GM19328 (cell line): ENCODE measurements at regions not wholly inside any gene's neighbourhood (a gene's known extent, or its start where the extent isn't known, plus 50 kb on each side); places are given as distances from the start of the nearest gene placed in this dataset.

Experiments
- ATAC-seq: cut with Tn5 transposase; IDR thresholded peaks from one replicate; pipeline ENCODE4 v1.9.1; 2021; ENCODE audit warnings: mild to moderate bottlenecking, moderate library complexity; ENCODE audit not compliant: unreplicated experiment

DNA sequence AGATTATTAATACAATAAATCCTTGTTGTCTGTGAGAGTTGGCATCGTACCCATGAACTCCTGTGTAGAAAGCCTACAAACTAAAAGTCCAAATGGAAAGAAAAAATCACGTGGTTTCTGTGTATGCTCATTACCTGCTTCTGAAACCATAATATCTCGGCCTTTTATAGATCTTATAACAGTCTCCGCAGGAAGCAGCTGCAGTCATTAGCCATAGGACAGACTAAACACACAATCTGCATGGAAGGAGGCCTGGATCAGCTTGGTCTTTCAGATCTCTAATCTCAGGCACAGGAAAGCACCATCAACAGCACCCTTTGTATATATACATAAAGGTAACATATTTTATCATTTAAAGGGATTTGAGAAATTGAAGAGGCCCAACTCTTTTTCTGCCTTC is 508.9 kb upstream of the TCF4 start:
- no peak for ATAC-seq

DNA sequence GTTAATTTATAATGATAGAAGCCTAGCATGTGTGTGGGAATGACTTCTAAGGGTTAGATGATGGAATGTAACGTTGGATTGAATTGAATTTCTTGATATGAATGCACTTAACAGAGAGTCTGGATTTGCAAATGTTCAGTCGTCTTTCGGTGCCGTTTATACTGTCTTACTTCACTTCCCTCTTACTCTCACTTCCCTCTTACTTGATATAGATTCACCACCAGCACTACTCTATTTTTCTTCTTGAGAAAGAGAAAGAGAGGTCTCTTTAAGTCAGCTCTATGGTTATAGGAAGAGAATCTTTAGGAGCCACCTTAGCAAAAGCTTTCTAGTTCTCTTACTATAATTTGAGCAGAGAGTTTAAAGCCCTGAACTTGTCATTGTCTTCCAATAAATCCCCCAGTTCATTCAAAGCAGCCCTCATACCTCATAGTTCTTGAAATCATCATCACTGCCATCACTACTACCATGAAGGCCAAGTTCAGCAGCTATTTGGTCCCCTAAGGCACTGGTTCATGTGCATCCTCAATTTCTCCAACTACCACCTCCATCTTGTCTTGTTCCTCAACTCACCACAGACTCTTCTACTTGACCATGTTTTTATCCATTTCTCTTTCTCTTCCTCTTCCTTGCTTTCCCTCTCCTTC is 501.7 kb upstream of the TCF4 start:
- ATAC-seq, result no peak

GRCh38 chr18:56086786-56087185 is 498.8 kb upstream of the TCF4 start:
- no peak for ATAC-seq

- ATAC-seq, result no peak
These were observed 498.2 kb upstream of the TCF4 start for GRCh38 chr18:56086176-56086575.

- ATAC-seq, result no peak
These were observed 497.6 kb upstream of the TCF4 start for GRCh38 chr18:56085551-56085950.

- ATAC-seq, result no peak
These were observed 495.7 kb upstream of the TCF4 start for GRCh38 chr18:56083523-56084287.

DNA sequence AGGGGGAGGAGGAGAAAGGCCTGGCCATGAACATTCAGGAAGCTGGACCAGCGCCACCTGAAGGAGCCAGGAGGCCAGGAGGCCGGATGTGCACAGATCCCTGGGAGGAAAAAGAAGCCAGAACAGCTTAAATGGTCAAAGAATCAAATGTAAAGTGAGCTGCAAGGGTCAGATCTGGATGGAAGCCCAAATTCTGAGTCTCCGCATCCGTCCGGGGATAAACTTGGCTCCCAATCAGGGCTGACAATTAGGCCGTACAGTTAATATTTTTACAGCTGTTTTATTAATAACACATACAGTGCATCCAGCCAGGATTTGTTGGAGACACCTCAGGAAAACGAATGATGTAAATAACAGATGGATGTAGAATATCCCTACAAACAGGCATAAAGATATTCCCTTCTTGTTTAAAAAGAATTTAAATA is 495.1 kb upstream of the TCF4 start:
- no peak for ATAC-seq

GRCh38 chr18:56076723-56077122 is 488.7 kb upstream of the TCF4 start:
- ATAC-seq, result no peak

GRCh38 chr18:56068701-56069100 is 480.7 kb upstream of the TCF4 start:
- no peak for ATAC-seq

GRCh38 chr18:56067969-56068671 is 480.1 kb upstream of the TCF4 start:
- ATAC-seq, result no peak

DNA sequence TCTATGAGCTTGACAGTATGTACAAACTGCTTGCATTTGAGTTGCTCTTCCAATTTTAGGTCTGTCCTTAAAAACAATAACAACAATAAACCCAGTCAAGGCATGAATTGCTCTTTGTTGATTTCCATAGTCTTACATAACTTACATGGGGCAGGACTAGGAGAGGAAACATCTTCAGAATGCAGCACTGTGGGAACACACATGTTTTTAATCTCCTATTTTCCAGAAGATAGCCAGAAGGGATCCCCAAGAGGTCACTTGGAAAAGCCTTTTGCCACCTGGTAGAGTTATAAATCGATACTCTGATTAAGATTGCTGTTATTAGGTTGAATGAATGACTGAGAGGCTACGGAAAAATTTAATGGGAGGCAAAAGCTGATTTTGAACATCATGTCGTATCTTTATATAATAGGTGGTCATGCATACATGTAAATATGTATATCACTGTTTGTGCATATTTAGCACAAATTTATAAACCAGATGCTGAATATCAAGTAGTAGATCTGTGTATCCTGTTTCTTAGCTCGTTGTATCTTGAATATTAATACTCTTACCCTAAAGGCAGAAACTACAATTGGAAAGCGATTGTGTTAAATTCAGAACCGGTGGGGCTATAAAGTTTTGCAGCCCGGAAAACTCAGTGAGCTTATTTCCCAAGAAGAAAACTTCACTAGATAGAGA is 479.4 kb upstream of the TCF4 start:
- ATAC-seq, result no peak

GRCh38 chr18:56066524-56067213 is 478.7 kb upstream of the TCF4 start:
- no peak for ATAC-seq

- no peak for ATAC-seq
These were observed 477.1 kb upstream of the TCF4 start for GRCh38 chr18:56065086-56065485.

- no peak for ATAC-seq
These were observed 474.9 kb upstream of the TCF4 start for GRCh38 chr18:56062931-56063330.

DNA sequence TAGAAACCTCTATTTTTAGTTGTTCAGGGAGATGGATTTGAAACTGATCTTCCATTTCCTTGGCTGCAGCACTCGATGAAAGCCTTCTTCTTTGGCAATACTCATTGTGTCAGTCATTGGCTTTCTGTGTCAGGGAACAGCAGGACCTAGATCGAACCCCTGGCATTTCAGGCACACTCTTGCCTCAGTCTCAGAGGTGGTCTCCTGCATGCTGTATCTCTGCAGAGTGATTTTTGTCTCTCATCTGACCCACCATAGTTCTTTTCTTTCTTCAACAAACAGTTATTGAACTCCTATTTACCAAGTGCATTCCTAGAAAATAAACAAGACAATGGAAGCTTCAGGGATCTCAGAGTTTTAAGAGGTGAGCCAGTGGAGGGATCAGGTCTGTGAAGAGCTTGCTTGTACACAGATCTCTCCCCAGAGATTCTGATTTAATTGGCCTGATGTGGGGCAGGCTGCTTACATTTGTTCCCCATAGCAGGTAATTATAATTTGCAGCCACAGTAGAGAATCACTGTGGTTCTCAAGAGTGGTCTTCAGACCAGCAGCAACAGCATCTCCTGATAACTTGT is 473.1 kb upstream of the TCF4 start:
- ATAC-seq, result no peak

DNA sequence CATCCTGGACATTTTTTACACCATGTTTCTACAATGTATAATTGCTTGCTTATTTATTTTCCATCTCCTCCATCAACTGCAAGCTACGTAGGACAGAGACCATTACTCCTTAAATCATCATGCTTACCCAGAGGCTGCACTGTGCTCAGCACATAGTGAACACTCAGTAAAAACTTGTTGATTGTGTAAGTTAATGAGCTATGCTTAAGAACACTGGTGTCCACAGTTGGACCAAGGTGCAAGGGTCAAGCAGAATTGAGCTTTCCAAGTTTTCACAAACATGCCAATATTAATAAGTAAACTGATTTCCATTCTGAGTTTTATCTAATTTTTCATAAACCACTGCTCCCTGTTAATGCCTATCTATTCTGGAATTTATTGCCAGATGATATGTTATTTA is 464.2 kb upstream of the TCF4 start:
- ATAC-seq, result no peak

- no peak for ATAC-seq
These were observed 456.2 kb upstream of the TCF4 start for GRCh38 chr18:56044239-56044638.

DNA sequence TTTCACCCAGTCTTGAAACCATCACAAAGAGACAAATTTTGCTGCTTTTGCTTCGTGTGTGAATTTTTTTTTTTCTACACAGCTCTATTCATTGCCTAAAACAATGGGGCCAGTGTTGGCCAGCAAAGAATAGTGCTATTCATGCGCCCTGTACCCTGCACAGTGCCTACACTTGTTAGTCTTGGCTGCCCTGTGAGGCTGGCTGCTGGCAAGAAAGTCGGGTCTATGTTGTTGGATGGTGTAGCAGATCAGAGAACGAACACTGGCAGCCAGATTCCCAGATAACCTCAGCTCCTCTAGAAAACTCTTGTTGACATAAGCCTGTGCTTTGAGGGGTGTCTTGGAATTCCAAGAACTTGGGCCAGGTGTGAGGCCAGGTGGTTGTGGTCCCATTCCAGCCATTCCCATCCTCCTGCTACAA is 455.7 kb upstream of the TCF4 start:
- no peak for ATAC-seq

DNA sequence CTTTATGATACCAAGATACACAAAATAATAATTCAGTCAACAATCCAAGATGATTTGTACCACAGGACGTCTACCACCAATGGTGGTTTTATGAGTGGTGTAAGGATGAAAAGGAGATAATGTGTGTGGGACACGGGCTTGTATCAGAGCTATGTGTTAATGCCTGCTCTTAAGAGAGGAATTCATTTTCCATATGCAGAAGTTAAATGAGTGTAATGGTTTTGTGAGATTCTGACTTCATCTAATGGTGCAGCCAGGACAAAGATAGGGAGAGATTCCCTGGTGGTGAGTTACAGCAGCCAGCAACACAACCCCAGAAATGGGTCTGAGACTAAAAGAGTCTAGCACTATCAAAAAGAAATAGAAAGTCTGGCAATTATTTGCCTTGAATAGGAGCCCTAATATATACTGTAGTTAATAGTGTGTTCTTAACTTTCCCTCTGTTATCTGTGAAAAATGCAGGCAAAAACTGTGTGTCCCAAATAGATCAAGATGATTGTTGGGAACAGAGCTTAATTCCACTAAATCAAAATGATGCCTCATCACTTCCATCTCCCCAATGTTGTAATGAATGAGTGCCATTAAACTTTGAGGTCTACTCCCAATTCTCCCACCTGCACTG is 455.0 kb upstream of the TCF4 start:
- no peak for ATAC-seq
